Neural cell (in vitro differentiated cells): ENCODE measurements at regions not wholly inside any gene's neighbourhood (a gene's known extent, or its start where the extent isn't known, plus 50 kb on each side); places are given as distances from the start of the nearest gene placed in this dataset.

Experiments
- CTCF ChIP-seq: fragments of 450-650 bp; IDR thresholded peaks from 2 replicates; pipeline ENCODE4 v1.5.1; 2014; ENCODE audit warnings: antibody characterized with exemption, mild to moderate bottlenecking, moderate library complexity; ENCODE audit not compliant: poor library complexity, severe bottlenecking
- EZH2 ChIP-seq: fragments of 200-600, 300-800 bp; shearing (Covaris generic), sonication (generic); IDR thresholded peaks from 2 replicates; pipeline ENCODE4 v1.6.1; 2014; ENCODE audit warnings: antibody characterized with exemption, low read length, borderline replicate concordance, mild to moderate bottlenecking; ENCODE audit not compliant: insufficient read depth, poor library complexity, severe bottlenecking
- MXI1 ChIP-seq: fragments of 450-650 bp; conservative IDR thresholded peaks from 2 replicates; pipeline ENCODE4 v1.6.1; 2014; ENCODE audit warnings: antibody characterized with exemption, mild to moderate bottlenecking; ENCODE audit not compliant: poor library complexity, severe bottlenecking
- REST ChIP-seq: IDR thresholded peaks from 2 replicates; pipeline ENCODE4 v1.6.1; 2012; ENCODE audit warnings: borderline replicate concordance
- SMC3 ChIP-seq: fragments of 450-650 bp; conservative IDR thresholded peaks from 2 replicates; pipeline ENCODE4 v1.6.1; 2014; ENCODE audit warnings: antibody characterized with exemption, mild to moderate bottlenecking, moderate library complexity; ENCODE audit not compliant: poor library complexity

- TF ChIP-seq CTCF (no peak), REST (no peak), EZH2 (no peak), MXI1 (no peak), SMC3 (no peak)
Observed at GRCh38 chr12:34286483-34286882, 264.2 kb downstream of the ALG10 start.
